K562 (cell line): ENCODE measurements at regions not wholly inside any gene's neighbourhood (a gene's known extent, or its start where the extent isn't known, plus 50 kb on each side); places are given as distances from the start of the nearest gene placed in this dataset.
A peak's percentile ranks its signal among the peaks of the same experiment; 100 is the strongest.
"Not testable (repeated sequence)": the region's sequence is repeated elsewhere in the genome, so short reads cannot be mapped to it uniquely, and the experiment has no call there.

Experiments used
- ATAC-seq: fragments of 200-7000 bp; cut with Tn5 transposase; 3 replicates; pipeline ENCODE4 v1.9.1; 2020; ENCODE audit warnings: moderate library complexity
- BruUV-seq: library from RNA; stranded (reverse); fragments of 400-500 nt; replicated peaks from 2 replicates; lab custom pipeline; 2021; lab: Mats Ljungman, UMichigan
- CTCF ChIA-PET: fragments of 300-600 bp; formaldehyde crosslinking; extraction: SDS; loops from one replicate; lab custom pipeline; 2021; ENCODE audit warnings: low intra/inter-chr PET ratio; lab: Yijun Ruan, JAX
- POLR2A ChIA-PET: fragments of 300-600, 350-650 bp; sonication (Branson Sonifier 250); formaldehyde crosslinking; extraction: SDS; loops from one replicate; lab custom pipeline; 2021; ENCODE audit warnings: antibody characterized with exemption, inconsistent platforms; lab: Yijun Ruan, JAX
- DNase-seq, 4 experiments: peaks; one replicate each; pipeline versions ENCODE4 v3.0.0 to v3.0.0-alpha.2; 2011 to 2018; ENCODE audit warnings: low spot score in 3 of 4, mixed read lengths in 3 of 4; ENCODE audit errors: extremely low read depth in 1 of 4
- FAIRE-seq: peaks from 2 replicates; lab custom pipeline; 2011; peaks lifted over from hg19 to GRCh38; lab: Jason Lieb, UNC
- H2AFZ ChIP-seq: 2 replicates; pipeline ENCODE4 v1.6.0; 2011; ENCODE audit warnings: low read depth, low read length, control low read depth, inconsistent platforms
- H3K27ac ChIP-seq: fragments of 200-600 bp; 3 replicates; pipeline ENCODE4 v1.8.0; 2011; ENCODE audit warnings: low read depth, mild to moderate bottlenecking, control low read depth, inconsistent platforms, low read length, moderate library complexity, mixed read lengths; ENCODE audit errors: extremely low read depth
- H3K27me3 ChIP-seq, 2 experiments: fragments of 300-600 bp in 1 of 2; 2 replicates in 1 of 2; 3 replicates in 1 of 2; pipeline versions ENCODE4 v1.6.0 to v1.8.0; 2011; ENCODE audit warnings: inconsistent platforms in 2 of 2, low read length in 2 of 2, mild to moderate bottlenecking in 1 of 2, mixed read lengths in 1 of 2, moderate library complexity in 1 of 2; ENCODE audit not compliant: control insufficient read depth in 2 of 2, insufficient read depth in 2 of 2
- H3K36me3 ChIP-seq: fragments of 300-600 bp; 3 replicates; pipeline ENCODE4 v1.8.0; 2011; ENCODE audit warnings: mild to moderate bottlenecking, low read length, inconsistent platforms; ENCODE audit not compliant: control insufficient read depth, insufficient read depth
- H3K4me1 ChIP-seq, 2 experiments: fragments of 200-600 bp in 1 of 2; replicated peaks in 1 of 2; 2 replicates in 1 of 2; 3 replicates in 1 of 2; pipeline versions ENCODE4 v1.5.1 to v1.8.0; 2011; ENCODE audit warnings: inconsistent platforms in 2 of 2, low read length in 2 of 2, mild to moderate bottlenecking in 1 of 2, mixed read lengths in 1 of 2, moderate library complexity in 1 of 2; ENCODE audit not compliant: control insufficient read depth in 2 of 2, insufficient read depth in 2 of 2
- H3K4me2 ChIP-seq: 2 replicates; pipeline ENCODE4 v1.6.1; 2011; ENCODE audit warnings: low read length, control low read depth, inconsistent platforms, mixed read lengths; ENCODE audit not compliant: insufficient read depth
- H3K4me3 ChIP-seq: fragments of 200-600 bp; sonication (generic), shearing (Covaris generic); 2 replicates; pipeline ENCODE4 v1.5.1; 2016; ENCODE audit warnings: control low read depth, inconsistent platforms
- H3K79me2 ChIP-seq: fragments of 200-600 bp; 3 replicates; pipeline ENCODE4 v1.8.0; 2011; ENCODE audit warnings: low read length, inconsistent platforms; ENCODE audit not compliant: control insufficient read depth, insufficient read depth
- H3K9ac ChIP-seq, 2 experiments: 2 replicates each; pipeline versions ENCODE4 v1.6.0 to v1.6.1; 2011; ENCODE audit warnings: low read depth in 2 of 2, low read length in 2 of 2, control low read depth in 1 of 2, inconsistent platforms in 1 of 2, mild to moderate bottlenecking in 1 of 2, mixed read lengths in 1 of 2; ENCODE audit not compliant: insufficient read depth in 1 of 2
- H3K9me1 ChIP-seq: one replicate; pipeline ENCODE4 v1.6.0; 2011; ENCODE audit warnings: inconsistent platforms, mild to moderate bottlenecking, low read length, moderate library complexity; ENCODE audit not compliant: control insufficient read depth, insufficient read depth
- H3K9me3 ChIP-seq: replicated peaks from 2 replicates; pipeline ENCODE4 v1.5.1; 2011; ENCODE audit warnings: low read depth, low read length, inconsistent platforms; ENCODE audit not compliant: control insufficient read depth, insufficient read depth
- H4K20me1 ChIP-seq: replicated peaks from 2 replicates; pipeline ENCODE4 v1.6.1; 2011; ENCODE audit warnings: low read length, inconsistent platforms, mixed read lengths; ENCODE audit not compliant: control insufficient read depth, insufficient read depth
- BCOR ChIP-seq: fragments of 450-650 bp; IDR thresholded peaks from 2 replicates; pipeline ENCODE4 v1.6.1; 2016
- KDM1A ChIP-seq, 2 experiments: fragments of 450-650 bp; IDR thresholded peaks; 2 replicates each; pipeline ENCODE4 v1.6.1; 2016; ENCODE audit warnings: mild to moderate bottlenecking in 2 of 2
- ZNF146 ChIP-seq: IDR thresholded peaks from one replicate; pipeline ENCODE4 v1.6.1; 2018; ENCODE audit warnings: missing compliant biosample characterization; ENCODE audit not compliant: unreplicated experiment
- WGBS: fragments of 100-300 bp; shearing (Covaris generic); methylation state at CpG from one replicate; pipeline ENCODE4 v1.1.6; 2016; ENCODE audit warnings: low coverage, mixed read lengths; ENCODE audit not compliant: insufficient coverage; ENCODE audit errors: missing lambda C conversion rate; 5-methylcytosine and 5-hydroxymethylcytosine counted together
- in situ Hi-C: fragments of 300-500 bp; cut with MboI; formaldehyde crosslinking; loops from 4 replicates; pipeline ENCODE4 v1.15.0; 2018; ENCODE audit warnings: inconsistent platforms, mixed read lengths
- intact Hi-C: fragments of 100-400 bp; cut with micrococcal nuclease; formaldehyde crosslinking; loops from 2 replicates; pipeline ENCODE4 v1.14.2; 2022
- TF ChIP-seq, protein P1 (sequence below): fragments of 200-800 bp; sonication (Bioruptor generic); IDR thresholded peaks from 2 replicates; pipeline ENCODE4 v1.6.1; 2017; ENCODE audit warnings: missing genetic modification characterization, missing compliant biosample characterization

DNA sequence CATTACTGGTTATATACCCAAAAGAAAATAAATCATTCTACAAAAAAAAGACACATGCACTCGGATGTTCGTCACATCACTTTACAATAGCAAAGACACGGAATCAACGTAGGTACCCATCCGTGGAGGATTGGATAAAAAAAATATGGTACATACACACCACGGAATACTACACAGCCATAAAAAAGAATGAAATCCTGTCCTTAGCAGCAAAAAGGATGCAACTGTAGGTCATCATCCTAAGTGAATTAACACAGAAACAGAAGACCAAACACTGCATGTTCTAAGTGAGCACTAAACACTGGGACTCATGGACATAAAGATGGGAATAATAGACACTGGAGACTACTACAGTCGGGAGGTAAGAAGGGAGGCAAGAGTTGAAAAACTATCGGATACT, 148.6 kb downstream of the CHD1L start:
- no peaks in the 10 kb centered on the region for H3K9me3 ChIP-seq
- no peak overlapping the region for H2AFZ ChIP-seq
- no peak overlapping the region for H3K4me2 ChIP-seq
- H4K20me1 ChIP-seq = no peaks in the 10 kb centered on the region
- in situ Hi-C loops = no loop called here
- no peak overlapping the region for H3K9ac ChIP-seq
- no peak overlapping the region for H3K27ac ChIP-seq
- no peak overlapping the region for H3K4me3 ChIP-seq
- 5% methylated on average over 8 of the region's 8 CpGs for WGBS
- H3K9me1 ChIP-seq = no peaks in the 10 kb centered on the region
- no peaks in the 10 kb centered on the region for H3K79me2 ChIP-seq
- TF ChIP-seq BCOR (0 out of 2 replicates have a peak, but pooled peaks have one; percentile 21), KDM1A (IDR thresholded peaks at IDR 0.05) (0 out of 4 replicates have a peak, but pooled peaks of 1 of the 2 experiments have one; percentile 13), ZNF146 (CRISPR knock-in tag) (peak; percentile 87)
- TF ChIP-seq, protein P1, sequence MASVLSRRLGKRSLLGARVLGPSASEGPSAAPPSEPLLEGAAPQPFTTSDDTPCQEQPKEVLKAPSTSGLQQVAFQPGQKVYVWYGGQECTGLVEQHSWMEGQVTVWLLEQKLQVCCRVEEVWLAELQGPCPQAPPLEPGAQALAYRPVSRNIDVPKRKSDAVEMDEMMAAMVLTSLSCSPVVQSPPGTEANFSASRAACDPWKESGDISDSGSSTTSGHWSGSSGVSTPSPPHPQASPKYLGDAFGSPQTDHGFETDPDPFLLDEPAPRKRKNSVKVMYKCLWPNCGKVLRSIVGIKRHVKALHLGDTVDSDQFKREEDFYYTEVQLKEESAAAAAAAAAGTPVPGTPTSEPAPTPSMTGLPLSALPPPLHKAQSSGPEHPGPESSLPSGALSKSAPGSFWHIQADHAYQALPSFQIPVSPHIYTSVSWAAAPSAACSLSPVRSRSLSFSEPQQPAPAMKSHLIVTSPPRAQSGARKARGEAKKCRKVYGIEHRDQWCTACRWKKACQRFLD (CRISPR knock-in tag) = no peak
- POLR2A ChIA-PET = no interaction called here
- no peak for FAIRE-seq
- intact Hi-C loops = loop anchor here (5.0 to 10.0 kb wide), 3 partner anchors 76 to 504 kb away; no protein-coding TSS in a partner anchor
- peaks cover 0 to 9% of the 10 kb centered on the region in 2 experiments; a peak in 2 of 5 replicates for H3K4me1 ChIP-seq
- CTCF ChIA-PET = no interaction called here
- DNase-seq = no peak
- H3K27me3 ChIP-seq = no peaks in the 10 kb centered on the region
- ATAC-seq = no peak
- BruUV-seq = no TSS peak
- no peaks in the 10 kb centered on the region for H3K36me3 ChIP-seq

DNA sequence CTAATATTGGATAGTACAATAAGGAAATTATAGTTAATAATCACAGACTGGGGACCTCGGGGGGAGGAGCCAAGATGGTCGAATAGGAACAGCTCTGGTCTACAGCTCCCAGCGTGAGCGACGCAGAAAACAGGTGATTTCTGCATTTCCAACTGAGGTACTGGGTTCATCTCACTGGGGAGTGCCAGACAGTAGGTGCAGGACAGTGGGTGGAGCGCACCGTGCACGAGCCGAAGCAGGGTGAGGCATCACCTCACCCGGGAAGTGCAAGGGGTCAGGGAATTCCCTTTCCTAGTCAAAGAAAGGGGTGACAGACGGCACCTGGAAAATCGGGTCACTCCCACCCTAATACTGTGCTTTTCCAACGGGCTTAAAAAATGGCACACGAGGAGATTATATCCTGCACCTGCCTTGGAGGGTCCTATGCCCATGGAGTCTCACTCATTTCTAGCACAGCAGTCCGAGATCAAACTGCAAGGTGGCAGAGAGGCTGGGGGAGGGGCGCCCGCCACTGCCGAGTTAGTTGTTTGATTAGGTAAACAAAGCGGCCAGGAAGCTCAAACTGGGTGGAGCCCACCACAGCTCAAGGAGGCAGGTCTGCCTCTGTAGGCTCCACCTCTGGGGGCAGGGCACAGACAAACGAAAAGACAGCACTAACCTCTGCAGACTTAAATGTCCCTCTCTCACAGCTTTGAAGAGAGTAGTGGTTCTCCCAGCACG, 138.8 kb upstream of the BCL9 start:
- H3K9me3 ChIP-seq, CTCF ChIA-PET, H3K9me1 ChIP-seq, BruUV-seq, H3K27ac ChIP-seq, H3K79me2 ChIP-seq, ATAC-seq, intact Hi-C loops, H3K36me3 ChIP-seq, H3K4me1 ChIP-seq, H3K27me3 ChIP-seq, in situ Hi-C loops, H4K20me1 ChIP-seq: not testable (repeated sequence)
- Histone ChIP-seq H3K4me2 (peak overlapping the region; percentile 61), H2AFZ (peak overlapping the region; percentile 72), H3K9ac (peak overlapping the region in 1 of 2 experiments; percentile 35; a peak in 1 of 4 replicates), H3K4me3 (peak overlapping the region; percentile 22; the same call in 1 of the 2 replicates)
- POLR2A ChIA-PET = interaction anchor here (0.7 to 0.9 kb wide), 2 partner anchors 10 to 608 kb away, joined by 3 to 4 read pairs; no protein-coding TSS in a partner anchor
- DNase-seq (peak in 1 of 4 experiments; percentile 44), FAIRE-seq (peak; percentile 48)
- 1% methylated on average over 18 of the region's 21 CpGs for WGBS
